Uterus (tissue), 3 donors: ENCODE measurements at regions not wholly inside any gene's neighbourhood (a gene's known extent, or its start where the extent isn't known, plus 50 kb on each side); places are given as distances from the start of the nearest gene placed in this dataset.

Source experiments
- DNase-seq, 2 donors: peaks; one replicate each; pipeline ENCODE4 v3.0.0-alpha.2; 2019 to 2020
- H3K27ac ChIP-seq, 2 donors: fragments of 200-600 bp; sonication (generic); 1 replicate in 1 of 2; 2 replicates in 1 of 2; pipeline ENCODE4 v1.5.1; 2016 to 2018
- H3K27me3 ChIP-seq, 2 donors: fragments of 200-600 bp; sonication (generic); one replicate each; pipeline ENCODE4 v1.5.1; 2018 to 2019; ENCODE audit warnings: control low read depth in 1 of 2
- H3K36me3 ChIP-seq, 2 donors: fragments of 200-600 bp; sonication (generic); one replicate each; pipeline ENCODE4 v1.5.1; 2019; ENCODE audit warnings: control low read depth in 1 of 2
- H3K4me1 ChIP-seq, 2 donors: fragments of 200-600 bp; sonication (generic); one replicate each; pipeline ENCODE4 v1.5.1; 2018 to 2019; ENCODE audit warnings: control low read depth in 1 of 2
- H3K4me3 ChIP-seq, 2 donors: fragments of 200-600 bp; sonication (generic); 1 replicate in 1 of 2; 2 replicates in 1 of 2; pipeline ENCODE4 v1.5.1; 2018 to 2019; ENCODE audit warnings: mild to moderate bottlenecking in 1 of 2
- H3K9me3 ChIP-seq, 2 donors: fragments of 200-600 bp; sonication (generic); one replicate each; pipeline ENCODE4 v1.5.1; 2019; ENCODE audit warnings: control low read depth in 1 of 2
- CTCF ChIP-seq, 4 experiments: fragments of 200-600 bp in 2 of 4; fragments of 450-650 bp in 2 of 4; sonication (generic) in 2 of 4; IDR thresholded peaks; one replicate each; pipeline ENCODE4 v1.5.1; 2016 to 2019; ENCODE audit warnings: antibody characterized with exemption in 4 of 4, mild to moderate bottlenecking in 2 of 4, moderate library complexity in 1 of 4
- POLR2A ChIP-seq, 2 donors: fragments of 450-650 bp; IDR thresholded peaks; one replicate each; pipeline ENCODE4 v1.6.1; 2016; ENCODE audit warnings: antibody characterized with exemption in 2 of 2, mild to moderate bottlenecking in 1 of 2, moderate library complexity in 1 of 2
- intact Hi-C: fragments of 100-400 bp; cut with DNase I; formaldehyde crosslinking; loops from one replicate; pipeline ENCODE4 v1.15.1; 2023; ENCODE audit warnings: low total_unique reads
- donor health status: DM: yes; HTN: yes; CAD: no.

- Histone ChIP-seq H3K27me3 (no peaks in the 10 kb centered on the region), H3K4me3 (no peak overlapping the region), H3K9me3 (no peaks in the 10 kb centered on the region), H3K27ac (no peak overlapping the region), H3K4me1 (no peaks in the 10 kb centered on the region), H3K36me3 (no peaks in the 10 kb centered on the region)
- TF ChIP-seq POLR2A (IDR thresholded peaks at IDR 0.05) (no peak), CTCF (IDR thresholded peaks at IDR 0.05) (no peak)
- no peak for DNase-seq
- intact Hi-C loops = no loop called here
Measured at GRCh38 chr14:61128382-61129167, 147.5 kb downstream of the SLC38A6 start.

- TF ChIP-seq POLR2A (IDR thresholded peaks at IDR 0.05) (no peak), CTCF (IDR thresholded peaks at IDR 0.05) (no peak)
- Histone ChIP-seq H3K9me3 (no peaks in the 10 kb centered on the region), H3K27ac (no peak overlapping the region), H3K4me1 (no peaks in the 10 kb centered on the region), H3K27me3 (no peaks in the 10 kb centered on the region), H3K4me3 (no peak overlapping the region), H3K36me3 (no peaks in the 10 kb centered on the region)
- no peak for DNase-seq
- intact Hi-C loops = no loop called here
Measured at GRCh38 chr14:61126603-61127498, 145.8 kb downstream of the SLC38A6 start.

- TF ChIP-seq CTCF (IDR thresholded peaks at IDR 0.05) (no peak), POLR2A (IDR thresholded peaks at IDR 0.05) (no peak)
- H3K4me3 ChIP-seq = no peak overlapping the region
- H3K36me3 ChIP-seq = no peaks in the 10 kb centered on the region
- H3K27ac ChIP-seq = peak overlapping the region; percentile 37 to 40
- DNase-seq = peak in 1 of 2 donors; percentile 42
- intact Hi-C loops = no loop called here
- H3K4me1 ChIP-seq = no peaks in the 10 kb centered on the region
- H3K9me3 ChIP-seq = no peaks in the 10 kb centered on the region
- no peaks in the 10 kb centered on the region for H3K27me3 ChIP-seq
Measured at GRCh38 chr14:61125867-61126572, 145.0 kb downstream of the SLC38A6 start.

- no peaks in the 10 kb centered on the region for H3K4me1 ChIP-seq
- no peak for TF ChIP-seq POLR2A (IDR thresholded peaks at IDR 0.05)
- no peak for TF ChIP-seq CTCF (IDR thresholded peaks at IDR 0.05)
- H3K4me3 ChIP-seq = no peak overlapping the region
- no peak for DNase-seq
- H3K27ac ChIP-seq = peak overlapping the region; percentile 40 to 47
- no peaks in the 10 kb centered on the region for H3K9me3 ChIP-seq
- H3K27me3 ChIP-seq = no peaks in the 10 kb centered on the region
- intact Hi-C loops = no loop called here
- H3K36me3 ChIP-seq = no peaks in the 10 kb centered on the region
Measured at GRCh38 chr14:61125041-61125866, 144.2 kb downstream of the SLC38A6 start.
